ENCODE measurements at regions not wholly inside any gene's neighbourhood (a gene's known extent, or its start where the extent isn't known, plus 50 kb on each side); places are given as distances from the start of the nearest gene placed in this dataset.

DNA sequence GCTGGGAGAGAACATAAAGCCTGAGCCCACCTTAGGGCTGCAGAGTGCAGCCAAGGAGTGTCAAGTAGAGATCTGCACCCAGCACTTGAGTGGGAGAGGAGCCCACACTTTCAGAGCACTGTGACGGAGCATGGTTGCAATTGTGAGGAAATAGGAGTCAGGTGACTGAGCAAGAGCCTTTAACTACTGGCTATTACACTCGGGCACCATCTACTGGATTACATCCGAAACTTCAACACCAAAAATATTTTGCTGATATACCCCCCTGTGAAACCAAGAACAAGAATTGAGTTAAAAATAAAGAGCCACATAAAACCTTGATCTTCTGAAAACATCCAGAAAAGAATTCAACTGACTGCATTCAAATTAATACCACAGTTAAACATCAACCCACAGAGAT lies 657.9 kb downstream of the NXPH1 start:
- DNase-seq (ENCODE audit: low spot score) = no peak
- Mint-ChIP-seq H3K36me3 (ENCODE audit: low read depth, unreplicated experiment) (peaks cover 4% of the 10 kb centered on the region), H3K27ac (ENCODE audit: unreplicated experiment) (no peak overlapping the region), H3K4me1 (ENCODE audit: unreplicated experiment) (no peaks in the 10 kb centered on the region), H3K27me3 (ENCODE audit: unreplicated experiment) (no peaks in the 10 kb centered on the region), H3K4me3 (ENCODE audit: unreplicated experiment) (no peak overlapping the region), H3K9me3 (ENCODE audit: unreplicated experiment) (no peaks in the 10 kb centered on the region)
- TF ChIP-seq, protein P1, sequence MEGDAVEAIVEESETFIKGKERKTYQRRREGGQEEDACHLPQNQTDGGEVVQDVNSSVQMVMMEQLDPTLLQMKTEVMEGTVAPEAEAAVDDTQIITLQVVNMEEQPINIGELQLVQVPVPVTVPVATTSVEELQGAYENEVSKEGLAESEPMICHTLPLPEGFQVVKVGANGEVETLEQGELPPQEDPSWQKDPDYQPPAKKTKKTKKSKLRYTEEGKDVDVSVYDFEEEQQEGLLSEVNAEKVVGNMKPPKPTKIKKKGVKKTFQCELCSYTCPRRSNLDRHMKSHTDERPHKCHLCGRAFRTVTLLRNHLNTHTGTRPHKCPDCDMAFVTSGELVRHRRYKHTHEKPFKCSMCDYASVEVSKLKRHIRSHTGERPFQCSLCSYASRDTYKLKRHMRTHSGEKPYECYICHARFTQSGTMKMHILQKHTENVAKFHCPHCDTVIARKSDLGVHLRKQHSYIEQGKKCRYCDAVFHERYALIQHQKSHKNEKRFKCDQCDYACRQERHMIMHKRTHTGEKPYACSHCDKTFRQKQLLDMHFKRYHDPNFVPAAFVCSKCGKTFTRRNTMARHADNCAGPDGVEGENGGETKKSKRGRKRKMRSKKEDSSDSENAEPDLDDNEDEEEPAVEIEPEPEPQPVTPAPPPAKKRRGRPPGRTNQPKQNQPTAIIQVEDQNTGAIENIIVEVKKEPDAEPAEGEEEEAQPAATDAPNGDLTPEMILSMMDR (IDR thresholded peaks at IDR 0.05; ENCODE audit: unreplicated experiment) = no peak

DNA sequence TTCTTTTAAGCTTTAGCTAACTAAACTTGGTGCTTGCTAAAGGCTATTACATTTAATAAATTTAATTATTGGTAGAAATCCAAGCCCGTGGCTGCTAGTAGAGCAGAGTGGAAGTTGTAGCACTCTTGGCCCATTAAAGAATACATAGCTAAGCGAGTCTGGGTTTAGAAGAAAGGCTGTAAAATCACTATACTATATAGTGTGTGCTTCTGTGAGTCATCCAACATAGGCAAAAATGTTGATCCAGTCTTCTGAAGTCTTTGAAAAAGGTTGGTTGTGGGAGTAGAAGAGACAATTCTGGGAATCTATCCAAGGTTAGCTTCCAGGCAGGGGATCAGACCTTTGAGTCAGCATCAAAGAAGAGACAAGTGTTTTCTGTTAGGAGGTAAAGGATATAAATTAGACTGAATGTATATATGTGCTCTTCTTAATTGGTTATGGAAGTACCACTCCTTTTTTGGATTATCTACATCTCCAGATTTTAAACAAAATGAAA lies 664.2 kb downstream of the NXPH1 start:
- TF ChIP-seq, protein P1 (IDR thresholded peaks at IDR 0.05; ENCODE audit: unreplicated experiment) = no peak
- Mint-ChIP-seq H3K4me1 (ENCODE audit: unreplicated experiment) (no peaks in the 10 kb centered on the region), H3K36me3 (ENCODE audit: low read depth, unreplicated experiment) (no peaks in the 10 kb centered on the region), H3K27me3 (ENCODE audit: unreplicated experiment) (no peaks in the 10 kb centered on the region), H3K9me3 (ENCODE audit: unreplicated experiment) (no peaks in the 10 kb centered on the region), H3K4me3 (ENCODE audit: unreplicated experiment) (no peak overlapping the region), H3K27ac (ENCODE audit: unreplicated experiment) (no peak overlapping the region)
- no peak for DNase-seq (ENCODE audit: low spot score)

DNA sequence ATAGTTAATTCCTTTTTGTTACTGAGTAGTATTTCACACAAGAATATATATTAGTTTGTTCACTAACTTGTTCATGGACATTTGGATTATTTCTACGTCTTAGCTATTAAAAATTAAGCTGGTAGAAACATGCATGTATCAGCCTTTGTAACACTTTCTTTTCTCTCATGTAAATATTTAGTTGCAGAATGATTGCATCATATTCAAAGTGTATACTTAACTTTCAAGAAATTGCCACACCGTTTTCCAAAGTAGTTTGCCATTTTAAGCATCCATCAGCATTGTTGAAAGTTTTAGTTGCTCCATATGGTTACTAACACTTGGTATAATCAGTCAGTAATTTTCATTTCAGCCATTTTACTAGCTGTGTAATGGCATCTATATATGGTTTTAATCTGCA lies 666.9 kb downstream of the NXPH1 start:
- TF ChIP-seq, protein P1 (IDR thresholded peaks at IDR 0.05; ENCODE audit: unreplicated experiment) = no peak
- Mint-ChIP-seq H3K4me1 (ENCODE audit: unreplicated experiment) (no peaks in the 10 kb centered on the region), H3K9me3 (ENCODE audit: unreplicated experiment) (no peaks in the 10 kb centered on the region), H3K27ac (ENCODE audit: unreplicated experiment) (no peak overlapping the region), H3K4me3 (ENCODE audit: unreplicated experiment) (no peak overlapping the region), H3K36me3 (ENCODE audit: low read depth, unreplicated experiment) (no peaks in the 10 kb centered on the region), H3K27me3 (ENCODE audit: unreplicated experiment) (no peaks in the 10 kb centered on the region)
- DNase-seq (ENCODE audit: low spot score) = no peak

DNA sequence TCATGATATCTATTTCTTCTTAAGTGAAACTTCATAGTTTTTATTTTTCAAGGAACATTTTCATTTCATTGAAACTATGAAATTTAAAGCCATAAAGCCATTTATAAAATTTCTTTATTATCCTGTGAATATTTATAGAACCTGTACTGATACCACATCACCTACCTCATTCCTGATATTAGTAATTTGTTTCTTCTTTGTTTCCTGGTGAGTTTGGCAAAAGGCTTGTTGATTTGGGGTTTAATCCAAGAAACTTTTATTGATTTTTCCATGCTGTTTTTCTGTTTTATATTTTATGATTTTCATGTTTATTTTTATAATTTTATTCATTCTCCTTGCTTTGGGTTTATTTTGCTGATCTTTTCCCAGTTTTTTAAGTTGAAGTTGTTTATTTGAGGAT lies 669.4 kb downstream of the NXPH1 start:
- Mint-ChIP-seq H3K27ac (ENCODE audit: unreplicated experiment) (no peak overlapping the region), H3K27me3 (ENCODE audit: unreplicated experiment) (no peaks in the 10 kb centered on the region), H3K4me1 (ENCODE audit: unreplicated experiment) (no peaks in the 10 kb centered on the region), H3K9me3 (ENCODE audit: unreplicated experiment) (no peaks in the 10 kb centered on the region), H3K4me3 (ENCODE audit: unreplicated experiment) (no peak overlapping the region), H3K36me3 (ENCODE audit: low read depth, unreplicated experiment) (no peaks in the 10 kb centered on the region)
- no peak for DNase-seq (ENCODE audit: low spot score)
- TF ChIP-seq, protein P1 (IDR thresholded peaks at IDR 0.05; ENCODE audit: unreplicated experiment) = no peak

DNA sequence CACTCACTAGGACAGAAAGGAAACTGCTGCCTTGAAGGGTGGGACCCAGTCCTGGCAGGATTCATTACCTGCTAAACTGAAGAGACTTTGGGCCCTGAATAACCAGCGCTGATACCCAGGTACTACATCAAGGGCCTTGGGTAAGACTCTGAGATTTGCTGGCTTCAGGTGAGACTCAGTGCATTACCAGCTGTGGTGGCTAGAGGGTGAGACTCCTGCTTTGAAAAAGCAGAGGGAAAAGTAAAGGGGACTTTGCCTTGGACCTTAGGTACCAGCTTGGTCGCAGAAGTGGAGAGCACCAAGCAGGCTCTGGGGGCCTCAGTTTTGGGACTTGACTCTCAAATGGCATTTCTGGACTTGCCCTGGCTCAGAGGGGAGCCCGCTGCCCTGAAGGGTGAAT lies 673.3 kb downstream of the NXPH1 start:
- Mint-ChIP-seq H3K4me3 (ENCODE audit: unreplicated experiment) (no peak overlapping the region), H3K36me3 (ENCODE audit: low read depth, unreplicated experiment) (no peaks in the 10 kb centered on the region), H3K27ac (ENCODE audit: unreplicated experiment) (no peak overlapping the region), H3K4me1 (ENCODE audit: unreplicated experiment) (no peaks in the 10 kb centered on the region), H3K27me3 (ENCODE audit: unreplicated experiment) (no peaks in the 10 kb centered on the region), H3K9me3 (ENCODE audit: unreplicated experiment) (no peaks in the 10 kb centered on the region)
- TF ChIP-seq, protein P1 (IDR thresholded peaks at IDR 0.05; ENCODE audit: unreplicated experiment) = no peak
- no peak for DNase-seq (ENCODE audit: low spot score)

Measured in endothelial cell (in vitro differentiated cells).